ENCODE measurements at regions not wholly inside any gene's neighbourhood (a gene's known extent, or its start where the extent isn't known, plus 50 kb on each side); places are given as distances from the start of the nearest gene placed in this dataset.

- no peak for DNase-seq (ENCODE audit: low read depth in 4 of 4, low spot score in 3 of 4)
Measured at GRCh38 chr15:91547356-91547755, 306.2 kb upstream of the SLCO3A1 start.

GRCh38 chr15:91548549-91548948 is 305.0 kb upstream of the SLCO3A1 start:
- DNase-seq (ENCODE audit: low read depth in 4 of 4, low spot score in 3 of 4): no peak

GRCh38 chr15:91549581-91549980 is 303.9 kb upstream of the SLCO3A1 start:
- no peak for DNase-seq (ENCODE audit: low read depth in 4 of 4, low spot score in 3 of 4)

GRCh38 chr15:91552555-91552954 is 301.0 kb upstream of the SLCO3A1 start:
- no peak for DNase-seq (ENCODE audit: low read depth in 4 of 4, low spot score in 3 of 4)

- no peak for DNase-seq (ENCODE audit: low read depth in 4 of 4, low spot score in 3 of 4)
Measured at GRCh38 chr15:91553196-91553854, 300.2 kb upstream of the SLCO3A1 start.

- no peak for DNase-seq (ENCODE audit: low read depth in 4 of 4, low spot score in 3 of 4)
Measured at GRCh38 chr15:91555312-91555711, 298.2 kb upstream of the SLCO3A1 start.

- no peak for DNase-seq (ENCODE audit: low read depth in 4 of 4, low spot score in 3 of 4)
Measured at GRCh38 chr15:91556926-91557325, 296.6 kb upstream of the SLCO3A1 start.

GRCh38 chr15:91559066-91559465 is 294.4 kb upstream of the SLCO3A1 start:
- no peak for DNase-seq (ENCODE audit: low read depth in 4 of 4, low spot score in 3 of 4)

GRCh38 chr15:91561371-91562100 is 292.0 kb upstream of the SLCO3A1 start:
- DNase-seq (ENCODE audit: low read depth in 4 of 4, low spot score in 3 of 4): no peak

GRCh38 chr15:91562698-91563097 is 290.8 kb upstream of the SLCO3A1 start:
- DNase-seq (ENCODE audit: low read depth in 4 of 4, low spot score in 3 of 4): no peak

- no peak for DNase-seq (ENCODE audit: low read depth in 4 of 4, low spot score in 3 of 4)
Measured at GRCh38 chr15:91564631-91565030, 288.9 kb upstream of the SLCO3A1 start.

GRCh38 chr15:91566141-91566540 is 287.4 kb upstream of the SLCO3A1 start:
- DNase-seq (ENCODE audit: low read depth in 4 of 4, low spot score in 3 of 4): no peak

- no peak for DNase-seq (ENCODE audit: low read depth in 4 of 4, low spot score in 3 of 4)
Measured at GRCh38 chr15:91568036-91568435, 285.5 kb upstream of the SLCO3A1 start.

- DNase-seq (ENCODE audit: low read depth in 4 of 4, low spot score in 3 of 4): no peak
Measured at GRCh38 chr15:91572110-91572509, 281.4 kb upstream of the SLCO3A1 start.

- no peak for DNase-seq (ENCODE audit: low read depth in 4 of 4, low spot score in 3 of 4)
Measured at GRCh38 chr15:91576096-91576495, 277.4 kb upstream of the SLCO3A1 start.

GRCh38 chr15:91578511-91578910 is 275.0 kb upstream of the SLCO3A1 start:
- DNase-seq (ENCODE audit: low read depth in 4 of 4, low spot score in 3 of 4): no peak

- DNase-seq (ENCODE audit: low read depth in 4 of 4, low spot score in 3 of 4): no peak
Measured at GRCh38 chr15:91584895-91585294, 268.6 kb upstream of the SLCO3A1 start.

- DNase-seq (ENCODE audit: low read depth in 4 of 4, low spot score in 3 of 4): no peak
Measured at GRCh38 chr15:91586560-91586959, 266.9 kb upstream of the SLCO3A1 start.

GRCh38 chr15:91589360-91589759 is 264.1 kb upstream of the SLCO3A1 start:
- DNase-seq (ENCODE audit: low read depth in 4 of 4, low spot score in 3 of 4): no peak

GRCh38 chr15:91592567-91592966 is 260.9 kb upstream of the SLCO3A1 start:
- no peak for DNase-seq (ENCODE audit: low read depth in 4 of 4, low spot score in 3 of 4)

- DNase-seq (ENCODE audit: low read depth in 4 of 4, low spot score in 3 of 4): no peak
Measured at GRCh38 chr15:91593067-91593466, 260.4 kb upstream of the SLCO3A1 start.

GRCh38 chr15:91593653-91594052 is 259.9 kb upstream of the SLCO3A1 start:
- no peak for DNase-seq (ENCODE audit: low read depth in 4 of 4, low spot score in 3 of 4)

All from right renal pelvis (tissue), 4 donors.